HEK293T (cell line): ENCODE measurements at regions not wholly inside any gene's neighbourhood (a gene's known extent, or its start where the extent isn't known, plus 50 kb on each side); places are given as distances from the start of the nearest gene placed in this dataset.

ENCODE experiments used
- CTCF ChIA-PET: fragments of 350-600 bp; formaldehyde crosslinking; extraction: SDS; loops from one replicate; lab custom pipeline; 2021; ENCODE audit warnings: antibody characterized with exemption, inconsistent platforms; lab: Yijun Ruan, JAX
- POLR2A ChIA-PET: fragments of 350-600 bp; formaldehyde crosslinking; extraction: SDS; loops from one replicate; lab custom pipeline; 2020; ENCODE audit warnings: antibody characterized with exemption, inconsistent platforms; lab: Yijun Ruan, JAX
- DNase-seq: peaks from one replicate; pipeline ENCODE4 v3.0.0; 2012; ENCODE audit warnings: mixed read lengths; ENCODE audit errors: extremely low spot score
- ARNT ChIP-seq: fragments of 450-650 bp; IDR thresholded peaks from 2 replicates; pipeline ENCODE4 v1.6.1; 2017; ENCODE audit warnings: mild to moderate bottlenecking
- BHLHE40 ChIP-seq: fragments of 450-650 bp; IDR thresholded peaks from 2 replicates; pipeline ENCODE4 v1.6.1; 2016; ENCODE audit warnings: mild to moderate bottlenecking, moderate library complexity, borderline replicate concordance
- CTBP1 ChIP-seq: fragments of 450-650 bp; IDR thresholded peaks from 2 replicates; pipeline ENCODE4 v1.6.1; 2016; ENCODE audit warnings: borderline replicate concordance
- ELF4 ChIP-seq: fragments of 450-650 bp; IDR thresholded peaks from 2 replicates; pipeline ENCODE4 v1.6.1; 2017; ENCODE audit warnings: antibody characterized with exemption
- FOXA1 ChIP-seq: fragments of 450-650 bp; IDR thresholded peaks from 2 replicates; pipeline ENCODE4 v1.6.1; 2016; ENCODE audit warnings: mild to moderate bottlenecking
- FOXK2 ChIP-seq: fragments of 450-650 bp; IDR thresholded peaks from 2 replicates; pipeline ENCODE4 v1.6.1; 2016; ENCODE audit warnings: mild to moderate bottlenecking
- FOXM1 ChIP-seq: fragments of 450-650 bp; IDR thresholded peaks from 2 replicates; pipeline ENCODE4 v1.6.1; 2017; ENCODE audit warnings: mild to moderate bottlenecking, borderline replicate concordance
- HDGF ChIP-seq: fragments of 450-650 bp; IDR thresholded peaks from 2 replicates; pipeline ENCODE4 v1.6.1; 2017; ENCODE audit warnings: antibody characterized with exemption, borderline replicate concordance
- L3MBTL2 ChIP-seq: fragments of 450-650 bp; conservative IDR thresholded peaks from 2 replicates; pipeline ENCODE4 v1.6.1; 2016; ENCODE audit warnings: mild to moderate bottlenecking
- LEF1 ChIP-seq: fragments of 450-650 bp; IDR thresholded peaks from 2 replicates; pipeline ENCODE4 v1.6.1; 2017; ENCODE audit warnings: mild to moderate bottlenecking, borderline replicate concordance
- NFRKB ChIP-seq: fragments of 450-650 bp; IDR thresholded peaks from 2 replicates; pipeline ENCODE4 v1.6.1; 2016; ENCODE audit warnings: mild to moderate bottlenecking, moderate library complexity
- PKNOX1 ChIP-seq: fragments of 450-650 bp; IDR thresholded peaks from 2 replicates; pipeline ENCODE4 v1.6.1; 2016
- SP1 ChIP-seq: fragments of 450-650 bp; IDR thresholded peaks from 2 replicates; pipeline ENCODE4 v1.6.1; 2017
- SUZ12 ChIP-seq: fragments of 450-650 bp; IDR thresholded peaks from 2 replicates; pipeline ENCODE4 v1.6.1; 2016; ENCODE audit warnings: mild to moderate bottlenecking
- TARDBP ChIP-seq: fragments of 450-650 bp; IDR thresholded peaks from 2 replicates; pipeline ENCODE4 v1.6.1; 2016
- ZNF384 ChIP-seq: fragments of 450-650 bp; IDR thresholded peaks from 2 replicates; pipeline ENCODE4 v1.6.1; 2016

DNA sequence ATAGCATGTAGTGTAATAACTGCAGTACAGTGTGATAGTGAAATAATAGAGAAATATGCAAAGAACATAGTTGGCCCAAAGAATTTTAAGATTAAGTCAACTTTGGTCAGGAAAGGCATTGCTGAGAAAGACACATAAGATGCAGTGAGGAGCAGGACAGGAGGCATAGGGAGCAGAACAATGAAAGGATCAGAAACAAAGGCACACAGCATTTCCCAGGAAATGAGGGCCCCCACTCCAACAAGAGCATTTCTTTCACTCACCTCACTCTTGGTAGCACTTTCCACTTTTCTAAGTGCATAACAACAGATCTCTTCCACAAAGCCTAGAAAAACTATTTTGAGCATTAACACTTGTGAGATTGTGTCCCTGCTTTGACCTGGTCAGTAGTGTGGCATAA, 238.4 kb upstream of the FAT3 start:
- DNase-seq = no peak

GRCh38 chr11:91984033-91984584, 240.5 kb upstream of the FAT3 start:
- DNase-seq = no peak
- POLR2A ChIA-PET = no interaction called here
- CTCF ChIA-PET = interaction anchor here (0.9 kb wide), 1 partner anchor 578 kb away, joined by 3 read pairs; no protein-coding TSS in a partner anchor
- TF ChIP-seq L3MBTL2 (no peak), FOXM1 (no peak), ARNT (no peak), SUZ12 (no peak), FOXK2 (no peak), ELF4 (no peak), ZNF384 (no peak), SP1 (no peak), FOXA1 (no peak), BHLHE40 (no peak), PKNOX1 (no peak)

More for the DNA sequence above, 238.4 kb upstream of the FAT3 start:
- no peak for TF ChIP-seq ELF4
- no peak for TF ChIP-seq FOXA1
- TF ChIP-seq BHLHE40 = no peak
- TF ChIP-seq FOXK2 = no peak
- no peak for TF ChIP-seq CTBP1
- TF ChIP-seq LEF1 = no peak
- no peak for TF ChIP-seq ARNT
- TF ChIP-seq NFRKB = no peak
- CTCF ChIA-PET = no interaction called here
- POLR2A ChIA-PET = no interaction called here

- CTCF ChIA-PET = no interaction called here
- TF ChIP-seq PKNOX1 = no peak
- TF ChIP-seq BHLHE40 = no peak
- TF ChIP-seq ARNT = no peak
- no peak for TF ChIP-seq NFRKB
- no peak for TF ChIP-seq FOXM1
- no peak for TF ChIP-seq ZNF384
- no peak for TF ChIP-seq LEF1
- TF ChIP-seq SP1 = no peak
- no peak for TF ChIP-seq FOXA1
- no peak for TF ChIP-seq TARDBP
- TF ChIP-seq ELF4 = no peak
- no peak for TF ChIP-seq SUZ12
- TF ChIP-seq FOXK2 = no peak
- TF ChIP-seq CTBP1 = no peak
- TF ChIP-seq L3MBTL2 = no peak
- no peak for TF ChIP-seq HDGF
- DNase-seq = no peak
- POLR2A ChIA-PET = no interaction called here
Observed at GRCh38 chr11:91981995-91982394, 242.6 kb upstream of the FAT3 start.

DNA sequence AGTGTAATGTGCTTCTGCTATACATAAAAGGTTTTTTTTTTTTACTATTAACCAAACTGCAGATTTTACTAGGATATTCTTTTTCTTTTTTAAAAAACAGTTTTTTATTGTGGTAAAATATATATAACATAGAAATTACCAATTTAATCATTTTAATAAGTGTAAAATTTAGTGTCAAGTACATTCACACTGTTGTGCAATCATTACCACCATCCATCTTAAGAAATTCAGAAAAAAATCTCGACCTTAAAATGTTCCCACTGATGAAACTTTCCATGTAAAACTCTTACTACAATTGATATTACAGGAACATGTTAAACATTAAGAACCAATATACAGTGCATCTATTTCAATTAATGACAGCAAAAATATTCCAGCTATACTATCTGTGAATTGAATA, 244.8 kb upstream of the FAT3 start:
- ChIA-PET CTCF (no interaction called here), POLR2A (no interaction called here)
- TF ChIP-seq ZNF384 (no peak), HDGF (no peak), CTBP1 (no peak), PKNOX1 (no peak), SUZ12 (no peak), TARDBP (no peak), NFRKB (no peak), L3MBTL2 (no peak), BHLHE40 (no peak), FOXM1 (no peak), ARNT (no peak), FOXK2 (no peak), FOXA1 (no peak)
- no peak for DNase-seq

GRCh38 chr11:91978747-91979146, 245.9 kb upstream of the FAT3 start:
- CTCF ChIA-PET = no interaction called here
- TF ChIP-seq FOXA1 = no peak
- no peak for TF ChIP-seq L3MBTL2
- POLR2A ChIA-PET = no interaction called here
- DNase-seq = no peak

- ChIA-PET POLR2A (no interaction called here), CTCF (no interaction called here)
- TF ChIP-seq L3MBTL2 = no peak
- no peak for TF ChIP-seq SP1
- no peak for TF ChIP-seq ARNT
- no peak for TF ChIP-seq BHLHE40
- TF ChIP-seq ZNF384 = no peak
- no peak for DNase-seq
Observed at GRCh38 chr11:91972665-91973266, 251.9 kb upstream of the FAT3 start.

GRCh38 chr11:91970624-91971023, 254.0 kb upstream of the FAT3 start:
- ChIA-PET POLR2A (no interaction called here), CTCF (no interaction called here)
- DNase-seq = no peak
- TF ChIP-seq ZNF384 (no peak), TARDBP (no peak), SUZ12 (no peak), BHLHE40 (no peak)
